Activated naive CD4-positive, alpha-beta T cell treated with anti-CD3 and anti-CD28 coated beads, Interleukin-2, amount 50 U/mL, for 24 hours (primary cell): ENCODE measurements at regions not wholly inside any gene's neighbourhood (a gene's known extent, or its start where the extent isn't known, plus 50 kb on each side); places are given as distances from the start of the nearest gene placed in this dataset.

Experiments used
- H3K27ac Mint-ChIP-seq: one replicate; pipeline ENCODE4 v1.8.0; 2021; ENCODE audit warnings: mild to moderate bottlenecking, mixed read lengths
- H3K27me3 Mint-ChIP-seq: one replicate; pipeline ENCODE4 v1.8.0; 2021; ENCODE audit warnings: mixed read lengths
- H3K36me3 Mint-ChIP-seq: one replicate; pipeline ENCODE4 v1.8.0; 2021; ENCODE audit warnings: mixed read lengths
- H3K4me1 Mint-ChIP-seq: one replicate; pipeline ENCODE4 v1.8.0; 2021; ENCODE audit warnings: mixed read lengths
- H3K4me3 Mint-ChIP-seq: one replicate; pipeline ENCODE4 v1.8.0; 2021; ENCODE audit warnings: mild to moderate bottlenecking, mixed read lengths
- H3K9me3 Mint-ChIP-seq: one replicate; pipeline ENCODE4 v1.8.0; 2021; ENCODE audit warnings: mixed read lengths

DNA sequence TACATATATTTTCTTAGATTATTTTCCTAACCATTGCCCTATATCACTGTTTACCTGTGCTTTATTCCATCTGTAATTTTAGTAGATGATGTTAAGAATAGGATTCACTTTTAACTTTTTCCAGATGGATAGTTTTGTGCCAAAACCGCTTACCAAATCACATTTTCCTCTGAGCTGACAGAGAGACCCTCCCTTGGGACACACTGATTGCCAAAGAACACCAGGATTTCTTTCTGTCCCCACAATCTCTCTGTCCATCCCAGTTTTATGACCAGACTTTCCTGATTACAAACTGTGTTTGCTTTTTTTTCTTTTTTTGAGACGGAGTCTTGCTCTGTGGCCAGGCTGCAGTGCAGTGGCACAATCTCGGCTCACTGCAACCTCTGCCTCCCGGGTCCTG lies 81.3 kb upstream of the SPATA31C2 start:
- no peak overlapping the region for H3K27ac Mint-ChIP-seq
- H3K36me3 Mint-ChIP-seq: no peaks in the 10 kb centered on the region
- H3K27me3 Mint-ChIP-seq: no peaks in the 10 kb centered on the region
- no peaks in the 10 kb centered on the region for H3K4me1 Mint-ChIP-seq
- no peak overlapping the region for H3K4me3 Mint-ChIP-seq
- no peaks in the 10 kb centered on the region for H3K9me3 Mint-ChIP-seq

DNA sequence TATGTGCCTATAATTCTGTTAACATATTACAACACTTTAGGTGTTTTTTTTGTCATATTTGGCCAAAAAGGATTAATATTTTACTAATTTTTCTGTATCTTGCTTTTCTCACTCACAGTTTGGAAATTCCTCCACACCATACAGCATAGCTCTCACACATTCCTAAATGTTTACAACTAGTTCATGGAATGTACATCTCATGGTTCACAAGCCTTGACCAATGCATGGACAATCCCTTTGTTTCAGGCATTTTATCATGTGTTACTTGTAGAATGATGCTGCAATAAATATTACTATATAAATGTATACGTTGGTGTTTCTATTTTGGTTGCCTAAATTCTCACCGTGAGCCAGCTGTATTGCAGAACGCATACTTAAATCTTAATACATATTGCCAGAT lies 80.5 kb upstream of the SPATA31C2 start:
- Mint-ChIP-seq H3K4me3 (no peak overlapping the region), H3K36me3 (no peaks in the 10 kb centered on the region), H3K27me3 (peaks cover 2% of the 10 kb centered on the region), H3K9me3 (no peaks in the 10 kb centered on the region), H3K27ac (no peak overlapping the region), H3K4me1 (no peaks in the 10 kb centered on the region)

DNA sequence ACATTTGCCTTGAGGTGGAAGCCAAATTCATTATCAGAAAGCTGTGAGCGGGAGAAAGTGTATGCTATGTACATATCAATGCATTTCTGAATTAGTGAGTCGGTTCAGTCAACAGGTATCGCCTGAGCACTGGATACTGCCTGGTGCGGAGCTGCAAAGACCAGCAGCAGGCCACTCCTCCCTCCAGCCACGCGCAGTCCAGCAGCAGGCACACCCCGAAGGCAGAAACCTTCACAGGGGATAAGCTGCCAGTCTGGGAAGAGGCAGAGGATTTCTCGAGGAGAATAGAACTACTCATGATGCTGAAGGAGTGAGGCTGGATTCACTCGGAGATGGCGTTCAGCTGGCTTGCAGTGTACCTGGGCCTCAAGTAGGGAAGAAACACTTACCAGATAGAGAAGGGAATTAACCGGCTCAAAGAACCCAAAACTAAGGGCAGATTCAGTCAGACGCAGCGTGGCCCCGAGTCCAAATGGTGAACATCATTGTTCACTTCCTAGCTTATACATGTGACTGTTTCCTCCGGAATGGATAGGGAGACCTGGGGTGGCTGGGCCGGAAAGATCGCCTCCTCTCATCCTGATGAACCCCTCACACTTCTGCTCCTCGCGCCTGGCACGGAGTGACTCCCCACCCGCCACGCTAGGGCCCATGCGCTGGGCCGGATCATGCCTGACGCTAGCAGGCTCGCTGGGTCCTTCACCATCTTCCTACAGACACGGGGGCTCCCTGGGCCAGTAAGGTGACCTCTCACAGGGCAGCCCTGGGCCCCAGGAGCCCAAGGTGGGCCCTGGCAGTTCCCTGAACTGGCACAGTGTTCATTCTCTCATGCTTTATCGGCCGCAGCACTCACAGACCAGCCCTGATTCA lies 78.1 kb upstream of the SPATA31C2 start:
- H3K9me3 Mint-ChIP-seq: peaks cover 7% of the 10 kb centered on the region
- H3K4me1 Mint-ChIP-seq: no peaks in the 10 kb centered on the region
- no peak overlapping the region for H3K4me3 Mint-ChIP-seq
- peaks cover 2% of the 10 kb centered on the region for H3K27me3 Mint-ChIP-seq
- H3K27ac Mint-ChIP-seq: no peak overlapping the region
- peaks cover 2% of the 10 kb centered on the region for H3K36me3 Mint-ChIP-seq

DNA sequence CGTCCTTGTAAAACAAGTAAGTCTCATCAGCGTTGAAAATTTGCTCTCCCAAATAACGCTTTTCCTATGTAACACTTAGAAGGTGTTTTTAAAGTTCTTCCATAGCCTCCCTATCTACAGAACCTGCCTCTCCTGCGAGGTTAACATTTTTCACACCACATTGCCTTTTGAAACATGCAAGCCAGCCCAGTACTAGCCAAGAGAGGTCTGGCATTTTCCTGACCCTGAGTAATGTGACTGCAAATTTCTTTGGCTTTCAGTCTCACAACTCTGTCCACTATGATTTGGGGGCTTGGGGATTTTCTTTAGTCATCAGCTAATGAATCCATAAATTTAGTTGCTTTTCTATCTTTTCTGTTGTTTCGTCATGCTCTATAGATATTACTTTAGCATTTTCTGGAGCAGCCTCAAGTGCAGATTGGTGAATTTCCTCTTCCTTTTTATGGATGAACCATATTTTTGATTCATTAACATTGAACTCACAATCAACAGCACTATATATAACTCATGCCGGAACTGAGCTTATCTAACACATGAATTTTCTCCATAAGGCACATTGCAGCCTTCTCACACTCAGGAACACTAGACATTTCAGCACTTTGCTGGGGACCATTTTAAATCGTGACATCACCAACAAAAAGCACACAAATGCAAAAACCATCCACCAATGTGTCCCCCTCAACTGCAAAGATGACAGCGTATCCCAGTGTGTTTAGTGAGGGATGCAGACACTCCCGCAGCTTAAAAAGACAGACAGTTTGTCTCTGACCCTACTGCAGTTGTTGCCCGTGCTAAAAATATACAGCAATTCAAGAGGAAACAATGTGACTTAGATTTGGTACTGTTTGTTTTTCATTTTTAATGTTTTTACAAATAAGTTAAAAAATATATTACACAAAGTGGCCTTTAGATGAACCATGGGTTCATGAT lies 77.2 kb upstream of the SPATA31C2 start:
- Mint-ChIP-seq H3K36me3 (peaks cover 2% of the 10 kb centered on the region), H3K9me3 (peaks cover 7% of the 10 kb centered on the region), H3K4me1 (no peaks in the 10 kb centered on the region), H3K27me3 (peaks cover 2% of the 10 kb centered on the region), H3K27ac (no peak overlapping the region), H3K4me3 (no peak overlapping the region)

DNA sequence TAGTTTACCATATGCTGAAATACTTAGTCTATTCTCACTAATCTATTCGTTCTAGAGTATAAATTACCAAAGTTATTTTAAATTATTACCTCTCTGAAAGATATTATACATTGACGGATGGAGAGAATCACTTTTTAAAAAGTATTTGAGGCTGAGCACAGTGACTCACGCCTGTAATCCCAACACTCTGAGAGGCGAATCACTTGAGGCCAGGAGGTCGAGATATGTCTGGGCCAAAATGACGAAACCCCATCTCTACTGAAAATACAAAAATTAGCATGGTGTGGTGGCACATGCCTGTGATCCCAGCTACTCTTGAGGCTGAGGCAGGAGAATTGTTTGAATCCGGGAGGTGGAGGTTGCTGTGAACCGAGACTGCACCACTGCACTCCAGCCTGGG lies 64.0 kb upstream of the SPATA31C2 start:
- Mint-ChIP-seq H3K4me3 (no peak overlapping the region), H3K36me3 (no peaks in the 10 kb centered on the region), H3K27me3 (no peaks in the 10 kb centered on the region), H3K27ac (no peak overlapping the region), H3K4me1 (no peaks in the 10 kb centered on the region), H3K9me3 (no peaks in the 10 kb centered on the region)

DNA sequence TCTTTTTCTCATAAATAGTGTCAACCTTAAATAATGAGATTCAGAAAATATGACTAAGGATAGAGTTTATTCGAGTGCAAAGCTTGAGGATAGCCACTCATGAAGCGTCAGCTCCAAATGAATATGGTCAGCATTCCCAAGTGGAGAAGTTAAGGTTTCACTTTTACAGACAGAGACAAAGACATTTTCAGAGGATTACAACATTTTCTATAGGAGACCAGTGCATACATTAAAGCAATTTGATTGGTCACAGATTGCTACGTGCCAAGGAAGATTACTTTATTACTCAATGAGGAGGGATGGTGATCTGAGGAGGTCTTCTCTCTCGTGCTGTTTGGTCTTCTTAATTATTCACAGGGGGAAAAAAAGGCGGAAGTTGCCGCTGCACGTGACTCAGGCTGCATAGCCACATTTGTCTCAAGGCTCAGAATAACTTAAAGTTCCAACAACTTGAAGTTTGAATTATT lies 60.1 kb upstream of the SPATA31C2 start:
- no peak overlapping the region for H3K4me3 Mint-ChIP-seq
- no peaks in the 10 kb centered on the region for H3K36me3 Mint-ChIP-seq
- no peaks in the 10 kb centered on the region for H3K4me1 Mint-ChIP-seq
- H3K9me3 Mint-ChIP-seq: no peaks in the 10 kb centered on the region
- H3K27me3 Mint-ChIP-seq: no peaks in the 10 kb centered on the region
- no peak overlapping the region for H3K27ac Mint-ChIP-seq

DNA sequence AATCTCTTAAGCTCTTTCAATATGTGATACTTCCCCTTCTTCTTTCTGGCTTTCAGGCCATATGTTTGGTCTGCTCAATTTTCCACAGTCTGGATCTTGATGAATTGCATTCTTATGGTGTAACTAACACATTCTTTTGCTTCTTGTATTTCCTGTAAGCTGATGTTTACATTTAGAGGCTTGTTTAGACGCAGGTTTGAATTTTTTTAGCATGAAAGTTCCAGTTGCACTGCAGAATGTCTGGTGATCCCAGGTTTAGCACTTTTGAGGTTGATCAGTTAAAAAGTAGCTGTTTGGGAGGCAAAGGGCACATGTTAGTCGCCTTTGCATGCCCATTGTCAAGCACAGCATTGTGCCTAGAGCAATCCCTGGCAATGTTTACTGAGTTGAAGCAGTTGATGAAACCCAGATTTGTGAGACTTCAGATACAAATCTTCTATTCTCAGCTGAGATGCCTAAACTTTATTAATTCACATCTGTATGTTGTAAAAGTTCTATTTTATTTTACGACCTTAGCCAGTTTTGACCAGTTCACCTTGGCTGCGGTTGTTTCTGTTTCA lies 59.6 kb upstream of the SPATA31C2 start:
- H3K27me3 Mint-ChIP-seq: no peaks in the 10 kb centered on the region

DNA sequence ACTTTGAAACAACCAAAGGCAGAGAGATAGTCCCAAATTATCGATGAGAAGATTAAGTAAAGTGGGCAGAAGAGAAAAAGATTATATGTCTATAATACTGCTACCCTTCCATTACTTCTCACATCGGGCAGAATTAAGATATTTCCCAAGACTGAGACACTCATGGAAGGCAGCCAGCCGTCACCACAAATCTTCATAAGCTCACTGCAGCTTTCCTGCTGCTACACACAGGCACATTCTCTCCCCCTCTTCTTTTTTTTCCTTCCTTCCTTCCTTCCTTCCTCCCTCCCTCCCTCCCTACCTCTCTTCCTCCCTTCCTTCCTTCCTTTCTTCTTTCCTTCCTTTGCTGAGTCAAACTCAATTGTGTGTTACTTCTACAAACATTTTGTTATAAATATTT lies 58.7 kb upstream of the SPATA31C2 start:
- no peaks in the 10 kb centered on the region for H3K9me3 Mint-ChIP-seq
- H3K4me1 Mint-ChIP-seq: no peaks in the 10 kb centered on the region
- H3K27ac Mint-ChIP-seq: no peak overlapping the region
- no peak overlapping the region for H3K4me3 Mint-ChIP-seq
- peaks cover 4% of the 10 kb centered on the region for H3K27me3 Mint-ChIP-seq
- no peaks in the 10 kb centered on the region for H3K36me3 Mint-ChIP-seq

More for the DNA sequence above, 59.6 kb upstream of the SPATA31C2 start:
- no peak overlapping the region for H3K27ac Mint-ChIP-seq
- H3K9me3 Mint-ChIP-seq: no peaks in the 10 kb centered on the region
- H3K36me3 Mint-ChIP-seq: no peaks in the 10 kb centered on the region
- no peak overlapping the region for H3K4me3 Mint-ChIP-seq
- H3K4me1 Mint-ChIP-seq: no peaks in the 10 kb centered on the region

DNA sequence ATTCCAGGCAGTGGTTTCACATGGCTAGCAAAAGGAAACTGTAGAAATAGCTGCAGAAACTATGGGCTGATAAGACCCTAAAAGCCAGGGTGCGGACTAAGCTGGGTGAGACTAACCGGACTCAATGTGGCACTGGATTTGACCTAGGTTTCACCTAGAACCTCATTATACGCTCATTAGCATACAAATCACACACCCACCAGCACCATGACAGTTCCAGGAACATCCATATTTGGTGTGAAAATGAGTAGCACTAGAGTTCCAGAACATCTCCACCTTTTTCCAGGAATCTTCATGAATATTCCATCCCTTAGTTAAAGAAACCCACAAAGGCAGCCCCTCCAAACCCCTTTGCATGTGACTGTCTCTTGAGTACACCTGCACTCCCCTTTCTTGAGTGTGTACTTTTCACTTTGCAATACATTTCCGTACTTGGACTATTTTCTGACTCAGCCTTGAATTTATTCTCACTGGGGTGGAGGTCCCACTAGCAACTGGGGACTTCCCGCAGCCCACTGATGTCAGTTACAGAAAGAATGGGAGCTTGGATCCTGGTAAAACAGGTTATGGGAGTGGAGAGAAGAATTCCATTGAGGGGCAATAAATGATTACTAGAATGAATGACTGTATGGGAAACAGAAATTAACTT lies 58.0 kb upstream of the SPATA31C2 start:
- Mint-ChIP-seq H3K27me3 (peaks cover 4% of the 10 kb centered on the region), H3K9me3 (no peaks in the 10 kb centered on the region), H3K36me3 (no peaks in the 10 kb centered on the region), H3K27ac (no peak overlapping the region), H3K4me3 (no peak overlapping the region), H3K4me1 (no peaks in the 10 kb centered on the region)

DNA sequence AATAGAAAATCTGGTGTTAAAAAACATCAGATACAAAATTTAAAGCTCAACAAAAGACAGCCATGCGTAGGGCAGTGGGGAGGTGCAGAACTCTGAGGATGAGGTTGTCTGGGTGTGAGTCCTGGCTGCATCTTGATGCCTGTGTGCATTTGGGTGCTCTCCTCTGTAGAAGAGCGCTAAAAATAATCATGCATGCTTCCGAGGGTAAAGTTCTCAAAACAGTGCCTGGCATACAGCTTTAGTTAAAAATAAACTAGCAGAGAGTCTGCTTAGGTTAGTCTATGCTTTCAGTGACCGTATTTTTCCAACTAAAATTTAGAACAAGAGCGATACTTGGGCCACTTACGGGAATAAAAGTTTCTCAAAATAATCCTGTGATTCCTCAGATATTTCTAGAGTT lies 55.5 kb upstream of the SPATA31C2 start:
- peaks cover 9% of the 10 kb centered on the region for H3K9me3 Mint-ChIP-seq
- no peak overlapping the region for H3K4me3 Mint-ChIP-seq
- peaks cover 5% of the 10 kb centered on the region for H3K27me3 Mint-ChIP-seq
- no peak overlapping the region for H3K27ac Mint-ChIP-seq
- H3K4me1 Mint-ChIP-seq: no peaks in the 10 kb centered on the region
- no peaks in the 10 kb centered on the region for H3K36me3 Mint-ChIP-seq

DNA sequence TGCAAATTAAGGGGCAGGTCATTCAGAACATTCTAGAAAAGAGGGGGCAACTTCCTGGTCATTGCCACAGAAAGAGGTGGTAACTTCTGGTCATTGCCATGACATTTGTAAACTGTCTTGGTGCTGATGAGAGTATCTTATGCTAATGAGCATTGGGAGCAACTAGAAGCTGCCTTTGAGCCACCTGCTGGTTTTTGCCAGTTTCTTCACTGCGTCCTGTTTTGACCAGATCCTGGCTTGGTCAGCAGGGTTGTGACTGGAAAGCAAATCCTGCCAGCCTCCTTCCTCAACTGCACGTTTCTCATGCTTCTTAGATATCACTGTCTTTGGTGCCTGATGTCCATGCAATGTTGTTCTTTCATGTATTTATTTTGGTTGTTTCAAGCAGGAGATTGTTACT lies 53.2 kb upstream of the SPATA31C2 start:
- Mint-ChIP-seq H3K36me3 (no peaks in the 10 kb centered on the region), H3K27ac (no peak overlapping the region), H3K27me3 (peaks cover 9% of the 10 kb centered on the region), H3K4me1 (no peaks in the 10 kb centered on the region), H3K4me3 (no peak overlapping the region), H3K9me3 (peaks cover 9% of the 10 kb centered on the region)

DNA sequence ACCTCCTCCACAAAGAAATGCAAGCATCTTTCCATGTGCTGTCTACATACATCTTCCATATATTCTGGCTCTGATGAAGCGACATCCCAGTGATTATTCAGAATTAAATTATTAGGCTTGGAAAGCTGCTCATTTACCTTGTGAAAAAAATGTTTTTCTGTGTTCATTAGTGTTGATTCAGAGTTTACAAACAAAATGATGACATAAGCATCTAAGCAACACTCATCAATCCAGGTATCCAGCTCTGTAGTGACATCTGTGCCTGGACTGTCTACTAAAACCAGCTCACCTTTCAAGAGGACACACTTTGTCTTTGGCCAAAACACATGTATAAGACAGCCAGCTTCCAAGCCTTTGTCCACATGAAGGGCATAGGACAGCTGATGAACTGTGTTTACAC lies 51.1 kb upstream of the SPATA31C2 start:
- Mint-ChIP-seq H3K36me3 (no peaks in the 10 kb centered on the region), H3K9me3 (peaks cover 9% of the 10 kb centered on the region), H3K27me3 (peaks cover 10% of the 10 kb centered on the region), H3K4me1 (no peaks in the 10 kb centered on the region), H3K4me3 (no peak overlapping the region), H3K27ac (no peak overlapping the region)
